GM12878 (cell line): ENCODE measurements at regions not wholly inside any gene's neighbourhood (a gene's known extent, or its start where the extent isn't known, plus 50 kb on each side); places are given as distances from the start of the nearest gene placed in this dataset.

Source experiments
- ATAC-seq: fragments of 200-7000 bp; cut with Tn5 transposase; 3 replicates; pipeline ENCODE4 v1.9.1; 2020; ENCODE audit warnings: mild to moderate bottlenecking, moderate library complexity
- BruUV-seq: library from RNA; stranded (reverse); fragments of 400-500 nt; replicated peaks from 2 replicates; lab custom pipeline; 2021; lab: Mats Ljungman, UMichigan
- CTCF ChIA-PET: fragments of 300-600 bp; sonication (Branson Sonifier 250); formaldehyde crosslinking; extraction: SDS; loops from one replicate; lab custom pipeline; 2021; ENCODE audit warnings: inconsistent platforms; lab: Yijun Ruan, JAX
- POLR2A ChIA-PET: fragments of 350-600 bp; formaldehyde crosslinking; extraction: SDS; loops from one replicate; lab custom pipeline; 2021; ENCODE audit warnings: inconsistent platforms; lab: Charles Lee
- RAD21 ChIA-PET: fragments of 300-600 bp; sonication (Branson Sonifier 250); formaldehyde crosslinking; loops from one replicate; lab custom pipeline; 2023; ENCODE audit warnings: antibody characterized with exemption; ENCODE audit not compliant: unreplicated experiment; lab: Charles Lee
- SMC1A ChIA-PET: fragments of 300-600 bp; sonication (Branson Sonifier 250); formaldehyde crosslinking; loops from one replicate; lab custom pipeline; 2023; ENCODE audit not compliant: unreplicated experiment, uncharacterized antibody; lab: Charles Lee
- DNase-seq: peaks from one replicate; pipeline ENCODE4 v3.0.0-alpha.2; 2011; ENCODE audit warnings: low read depth, low spot score
- FAIRE-seq: peaks from 3 replicates; lab custom pipeline; 2011; peaks lifted over from hg19 to GRCh38; lab: Jason Lieb, UNC
- H2AFZ ChIP-seq: 2 replicates; pipeline ENCODE4 v1.6.0; 2011; ENCODE audit warnings: low read depth, low read length, control low read depth; ENCODE audit not compliant: control insufficient read depth
- H3K27ac ChIP-seq: 2 replicates; pipeline ENCODE4 v1.5.1; 2011; ENCODE audit warnings: control low read depth; ENCODE audit not compliant: control insufficient read depth, insufficient read depth
- H3K27me3 ChIP-seq, 2 experiments: replicated peaks in 1 of 2; 2 replicates each; pipeline versions ENCODE4 v1.6.0 to v1.6.1; 2011; ENCODE audit warnings: low read length in 1 of 2; ENCODE audit not compliant: control insufficient read depth in 2 of 2, insufficient read depth in 2 of 2
- H3K36me3 ChIP-seq, 2 experiments: 2 replicates each; pipeline ENCODE4 v1.5.1; 2011; ENCODE audit warnings: low read length in 1 of 2; ENCODE audit not compliant: control insufficient read depth in 2 of 2, insufficient read depth in 2 of 2
- H3K4me1 ChIP-seq: 2 replicates; pipeline ENCODE4 v1.6.1; 2011; ENCODE audit warnings: mild to moderate bottlenecking, low read length, moderate library complexity, mixed read lengths; ENCODE audit not compliant: control insufficient read depth, insufficient read depth
- H3K4me2 ChIP-seq: 2 replicates; pipeline ENCODE4 v1.6.0; 2011; ENCODE audit warnings: control low read depth; ENCODE audit not compliant: control insufficient read depth, insufficient read depth
- H3K4me3 ChIP-seq: fragments of 200-600 bp; sonication (generic); 2 replicates; pipeline ENCODE4 v1.5.1; 2016
- H3K79me2 ChIP-seq: 2 replicates; pipeline ENCODE4 v1.6.0; 2011; ENCODE audit warnings: low read length; ENCODE audit not compliant: control insufficient read depth, insufficient read depth
- H3K9ac ChIP-seq: 2 replicates; pipeline ENCODE4 v1.8.0; 2011; ENCODE audit warnings: low read length, control low read depth, mixed read lengths; ENCODE audit not compliant: control insufficient read depth, insufficient read depth
- H3K9me3 ChIP-seq: replicated peaks from 3 replicates; pipeline ENCODE4 v1.5.1; 2011; ENCODE audit warnings: mild to moderate bottlenecking, low read length; ENCODE audit not compliant: control insufficient read depth, insufficient read depth
- H4K20me1 ChIP-seq: 2 replicates; pipeline ENCODE4 v1.6.0; 2011; ENCODE audit not compliant: control insufficient read depth, insufficient read depth
- CEBPB ChIP-seq, 2 experiments: fragments of 150-350 bp in 1 of 2; IDR thresholded peaks; 2 replicates each; pipeline ENCODE4 v1.6.1; 2012 to 2014; ENCODE audit warnings: low read depth in 2 of 2, low read length in 2 of 2, borderline replicate concordance in 1 of 2, inconsistent platforms in 1 of 2
- DPF2 ChIP-seq: fragments of 450-650 bp; IDR thresholded peaks from 2 replicates; pipeline ENCODE4 v1.6.1; 2017; ENCODE audit warnings: mild to moderate bottlenecking
- MLLT1 ChIP-seq: fragments of 450-650 bp; IDR thresholded peaks from 2 replicates; pipeline ENCODE4 v1.6.1; 2016; ENCODE audit warnings: mild to moderate bottlenecking
- PAX5 ChIP-seq: IDR thresholded peaks from 2 replicates; pipeline ENCODE4 v1.6.1; 2011; ENCODE audit warnings: low read depth, low read length, borderline replicate concordance
- SIN3A ChIP-seq: IDR thresholded peaks from 2 replicates; pipeline ENCODE4 v1.6.1; 2012; ENCODE audit warnings: low read depth, low read length, improper control_type of control experiment
- SMAD5 ChIP-seq: IDR thresholded peaks from 2 replicates; pipeline ENCODE4 v1.6.1; 2016; ENCODE audit warnings: antibody characterized with exemption, low read depth
- SUPT20H ChIP-seq: IDR thresholded peaks from 2 replicates; pipeline ENCODE4 v1.6.1; 2011; ENCODE audit warnings: low read depth, mild to moderate bottlenecking, low read length, moderate library complexity, borderline replicate concordance; ENCODE audit not compliant: control insufficient read depth
- TBL1XR1 ChIP-seq: IDR thresholded peaks from 2 replicates; pipeline ENCODE4 v1.6.1; 2012; ENCODE audit warnings: low read depth, low read length, improper control_type of control experiment
- ZNF24 ChIP-seq: fragments of 450-650 bp; IDR thresholded peaks from 2 replicates; pipeline ENCODE4 v1.6.1; 2017; ENCODE audit warnings: antibody characterized with exemption, mild to moderate bottlenecking
- WGBS: methylation state at CpG from one replicate; pipeline ENCODE4 v1.1.6; 2016; ENCODE audit warnings: low lambda C conversion rate; ENCODE audit not compliant: insufficient replicate concordance, insufficient coverage; ENCODE audit errors: missing lambda C conversion rate; 5-methylcytosine and 5-hydroxymethylcytosine counted together
- in situ Hi-C: fragments of 300-500 bp; cut with MboI; formaldehyde crosslinking; loops from 9 replicates; pipeline ENCODE4 v1.14.3; 2018; ENCODE audit warnings: mixed read lengths
- intact Hi-C: fragments of 100-400 bp; cut with micrococcal nuclease; formaldehyde crosslinking; loops from one replicate; pipeline ENCODE4 v1.14.2; 2022; ENCODE audit not compliant: unreplicated experiment
- TF ChIP-seq, protein P1 (sequence below): fragments of 450-650 bp; IDR thresholded peaks from 2 replicates; pipeline ENCODE4 v1.6.1; 2018; ENCODE audit warnings: borderline replicate concordance, mild to moderate bottlenecking; ENCODE audit not compliant: partially characterized antibody

DNA sequence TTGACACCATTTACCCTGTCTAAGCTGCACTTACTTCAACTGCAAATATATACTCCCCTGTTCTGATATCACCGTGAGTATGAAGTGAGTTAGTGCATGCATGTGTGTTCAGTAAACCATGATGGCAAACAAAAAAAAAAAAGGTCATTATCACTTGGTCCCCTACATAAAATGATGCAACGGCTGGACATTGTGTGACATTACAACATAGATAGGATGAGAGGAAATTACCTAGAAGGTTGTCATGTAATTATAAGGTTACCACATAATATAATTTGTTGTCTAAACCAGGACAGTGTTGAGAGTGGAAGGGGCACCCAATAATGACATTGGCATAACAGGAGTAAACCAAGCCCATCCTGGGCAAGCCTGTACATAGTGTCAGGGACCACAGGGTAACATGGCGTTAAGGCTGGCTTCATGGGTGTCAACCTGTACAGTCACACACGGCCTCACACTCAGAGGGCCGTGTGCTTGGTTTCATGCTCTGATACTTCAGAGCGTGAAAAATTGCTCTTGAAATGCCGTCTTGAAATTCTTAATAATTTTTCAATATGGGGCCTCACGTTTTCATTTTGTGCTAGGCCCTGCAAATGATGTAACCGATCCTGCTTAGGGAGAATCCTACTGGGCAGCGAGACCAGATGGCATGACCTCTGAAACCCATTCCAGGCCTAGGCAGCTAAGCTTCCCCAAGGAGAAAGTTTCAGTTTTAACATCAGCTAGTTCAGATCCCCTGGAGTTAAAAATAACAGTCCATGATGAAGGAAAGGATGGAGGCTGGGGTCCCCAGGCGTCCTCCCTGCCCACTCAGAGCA is 106.1 kb downstream of the AXIN2 start:
- ChIA-PET POLR2A (no interaction called here), SMC1A (interaction anchor here (0.7 to 1.6 kb wide), 3 partner anchors 100 to 710 kb away, joined by 3 to 4 read pairs (median 3); no protein-coding TSS in a partner anchor), CTCF (interaction anchor here (0.8 to 1.0 kb wide), 2 partner anchors 18 to 84 kb away, joined by 3 read pairs; no protein-coding TSS in a partner anchor), RAD21 (interaction anchor here (1.1 to 1.7 kb wide), 2 partner anchors 100 to 161 kb away, joined by 4 to 6 read pairs; no protein-coding TSS in a partner anchor)
- Histone ChIP-seq H3K36me3 (no peaks in the 10 kb centered on the region), H3K4me3 (no peak overlapping the region), H3K79me2 (no peaks in the 10 kb centered on the region), H3K27me3 (no peaks in the 10 kb centered on the region), H3K9me3 (no peaks in the 10 kb centered on the region), H4K20me1 (no peaks in the 10 kb centered on the region), H3K4me2 (no peak overlapping the region), H3K4me1 (no peaks in the 10 kb centered on the region), H3K9ac (no peak overlapping the region), H3K27ac (no peak overlapping the region), H2AFZ (no peak overlapping the region)
- DNase-seq (no peak), ATAC-seq (no peak), FAIRE-seq (no peak)
- 13% methylated on average over 11 of the region's 11 CpGs for WGBS
- TF ChIP-seq ZNF24 (no peak), CEBPB (IDR thresholded peaks at IDR 0.05; ENCODE audit: borderline replicate concordance in 1 of 2, low read depth in 2 of 2, low read length in 2 of 2) (no peak), DPF2 (no peak), SMAD5 (no peak), PAX5 (no peak), SIN3A (no peak), MLLT1 (no peak), TBL1XR1 (no peak), SUPT20H (no peak)
- TF ChIP-seq, protein P1, sequence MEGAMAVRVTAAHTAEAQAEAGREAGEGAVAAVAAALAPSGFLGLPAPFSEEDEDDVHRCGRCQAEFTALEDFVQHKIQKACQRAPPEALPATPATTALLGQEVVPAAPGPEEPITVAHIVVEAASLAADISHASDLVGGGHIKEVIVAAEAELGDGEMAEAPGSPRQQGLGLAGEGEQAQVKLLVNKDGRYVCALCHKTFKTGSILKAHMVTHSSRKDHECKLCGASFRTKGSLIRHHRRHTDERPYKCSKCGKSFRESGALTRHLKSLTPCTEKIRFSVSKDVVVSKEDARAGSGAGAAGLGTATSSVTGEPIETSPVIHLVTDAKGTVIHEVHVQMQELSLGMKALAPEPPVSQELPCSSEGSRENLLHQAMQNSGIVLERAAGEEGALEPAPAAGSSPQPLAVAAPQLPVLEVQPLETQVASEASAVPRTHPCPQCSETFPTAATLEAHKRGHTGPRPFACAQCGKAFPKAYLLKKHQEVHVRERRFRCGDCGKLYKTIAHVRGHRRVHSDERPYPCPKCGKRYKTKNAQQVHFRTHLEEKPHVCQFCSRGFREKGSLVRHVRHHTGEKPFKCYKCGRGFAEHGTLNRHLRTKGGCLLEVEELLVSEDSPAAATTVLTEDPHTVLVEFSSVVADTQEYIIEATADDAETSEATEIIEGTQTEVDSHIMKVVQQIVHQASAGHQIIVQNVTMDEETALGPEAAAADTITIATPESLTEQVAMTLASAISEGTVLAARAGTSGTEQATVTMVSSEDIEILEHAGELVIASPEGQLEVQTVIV: no peak
- in situ Hi-C loops (no loop called here), intact Hi-C loops (loop anchor here (5.0 kb wide), 1 partner anchor 102 kb away; no protein-coding TSS in a partner anchor)
- BruUV-seq: no TSS peak
